ENCODE measurements at regions not wholly inside any gene's neighbourhood (a gene's known extent, or its start where the extent isn't known, plus 50 kb on each side); places are given as distances from the start of the nearest gene placed in this dataset.

DNA sequence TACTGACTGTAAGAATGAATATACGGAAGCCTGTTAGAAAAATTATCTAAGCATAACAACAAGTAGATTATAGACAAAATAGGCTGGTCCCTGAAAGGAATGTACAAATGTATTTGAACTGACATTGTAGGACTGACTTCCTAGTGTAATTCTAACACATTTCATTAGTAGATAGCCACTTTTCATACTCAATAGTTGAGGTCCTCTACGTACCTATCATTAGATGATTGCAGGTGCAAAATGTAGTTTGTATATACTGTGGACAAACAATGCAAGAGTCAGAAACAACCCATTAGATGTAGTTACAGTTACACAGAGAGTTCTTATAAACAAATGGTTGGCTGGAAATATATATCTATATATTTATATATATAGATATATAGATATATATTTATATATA is 402.3 kb upstream of the SLITRK6 start:
- DNase-seq, result no peak
- Histone ChIP-seq H3K9me3 (no peaks in the 10 kb centered on the region), H3K4me1 (no peaks in the 10 kb centered on the region), H3K36me3 (no peaks in the 10 kb centered on the region), H3K27me3 (no peaks in the 10 kb centered on the region), H3K27ac (no peak overlapping the region), H3K4me3 (replicated peaks in 1 of 3) (no peak overlapping the region)
- TF ChIP-seq, protein P1, sequence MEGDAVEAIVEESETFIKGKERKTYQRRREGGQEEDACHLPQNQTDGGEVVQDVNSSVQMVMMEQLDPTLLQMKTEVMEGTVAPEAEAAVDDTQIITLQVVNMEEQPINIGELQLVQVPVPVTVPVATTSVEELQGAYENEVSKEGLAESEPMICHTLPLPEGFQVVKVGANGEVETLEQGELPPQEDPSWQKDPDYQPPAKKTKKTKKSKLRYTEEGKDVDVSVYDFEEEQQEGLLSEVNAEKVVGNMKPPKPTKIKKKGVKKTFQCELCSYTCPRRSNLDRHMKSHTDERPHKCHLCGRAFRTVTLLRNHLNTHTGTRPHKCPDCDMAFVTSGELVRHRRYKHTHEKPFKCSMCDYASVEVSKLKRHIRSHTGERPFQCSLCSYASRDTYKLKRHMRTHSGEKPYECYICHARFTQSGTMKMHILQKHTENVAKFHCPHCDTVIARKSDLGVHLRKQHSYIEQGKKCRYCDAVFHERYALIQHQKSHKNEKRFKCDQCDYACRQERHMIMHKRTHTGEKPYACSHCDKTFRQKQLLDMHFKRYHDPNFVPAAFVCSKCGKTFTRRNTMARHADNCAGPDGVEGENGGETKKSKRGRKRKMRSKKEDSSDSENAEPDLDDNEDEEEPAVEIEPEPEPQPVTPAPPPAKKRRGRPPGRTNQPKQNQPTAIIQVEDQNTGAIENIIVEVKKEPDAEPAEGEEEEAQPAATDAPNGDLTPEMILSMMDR (IDR thresholded peaks at IDR 0.05), result no peak
- no peak for TF ChIP-seq POLR2A (IDR thresholded peaks at IDR 0.05)
- intact Hi-C loops (cut with DNase I), result no loop called here
- WGBS, 2 donors, result 44% methylated on average over 2 of the region's 2 CpGs

- WGBS, 2 donors, result 62 to 63% methylated on average over 1 of the region's 1 CpG
- intact Hi-C loops (cut with DNase I), result no loop called here
- TF ChIP-seq, protein P1 (IDR thresholded peaks at IDR 0.05), result no peak
- no peak for TF ChIP-seq POLR2A (IDR thresholded peaks at IDR 0.05)
Measured at GRCh38 chr13:86193281-86193680, 394.1 kb upstream of the SLITRK6 start.

GRCh38 chr13:86188170-86188569 is 389.0 kb upstream of the SLITRK6 start:
- 89 to 95% methylated on average over 4 of the region's 4 CpGs for WGBS, 2 donors
- Histone ChIP-seq H3K27ac (no peak overlapping the region), H3K4me1 (no peaks in the 10 kb centered on the region), H3K9me3 (no peaks in the 10 kb centered on the region), H3K27me3 (no peaks in the 10 kb centered on the region), H3K36me3 (no peaks in the 10 kb centered on the region), H3K4me3 (replicated peaks in 1 of 3) (no peak overlapping the region)
- DNase-seq, result no peak
- no peak for TF ChIP-seq POLR2A (IDR thresholded peaks at IDR 0.05)
- TF ChIP-seq, protein P1 (IDR thresholded peaks at IDR 0.05), result no peak
- intact Hi-C loops (cut with DNase I), result no loop called here

More at GRCh38 chr13:86193281-86193680, 394.1 kb upstream of the SLITRK6 start:
- H3K4me1 ChIP-seq, result no peaks in the 10 kb centered on the region
- H3K9me3 ChIP-seq, result no peaks in the 10 kb centered on the region
- H3K36me3 ChIP-seq, result no peaks in the 10 kb centered on the region
- H3K27ac ChIP-seq, result no peak overlapping the region
- no peak for DNase-seq
- no peak overlapping the region for H3K4me3 ChIP-seq (replicated peaks in 1 of 3)
- H3K27me3 ChIP-seq, result no peaks in the 10 kb centered on the region

DNA sequence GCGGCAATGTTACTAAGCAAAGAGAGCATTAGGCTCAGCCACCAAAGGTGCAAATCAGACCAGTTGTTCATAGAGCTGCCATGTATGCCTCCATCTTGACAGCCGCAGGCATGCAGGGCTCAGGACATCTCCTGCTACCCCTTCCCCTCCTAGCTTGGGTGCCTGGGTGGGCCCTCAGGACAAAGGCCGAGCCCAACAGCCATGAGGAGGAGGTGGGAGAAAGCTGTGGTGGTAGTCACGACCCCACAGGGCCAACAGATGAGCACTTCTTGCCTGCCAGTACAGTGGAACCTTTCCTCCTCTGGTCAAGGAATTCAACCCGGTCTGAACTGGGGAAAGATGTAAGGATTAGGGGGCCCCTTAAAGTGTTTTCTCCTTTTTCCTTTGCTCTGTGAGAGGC is 386.4 kb upstream of the SLITRK6 start:
- 81 to 84% methylated on average over 5 of the region's 5 CpGs for WGBS, 2 donors

DNA sequence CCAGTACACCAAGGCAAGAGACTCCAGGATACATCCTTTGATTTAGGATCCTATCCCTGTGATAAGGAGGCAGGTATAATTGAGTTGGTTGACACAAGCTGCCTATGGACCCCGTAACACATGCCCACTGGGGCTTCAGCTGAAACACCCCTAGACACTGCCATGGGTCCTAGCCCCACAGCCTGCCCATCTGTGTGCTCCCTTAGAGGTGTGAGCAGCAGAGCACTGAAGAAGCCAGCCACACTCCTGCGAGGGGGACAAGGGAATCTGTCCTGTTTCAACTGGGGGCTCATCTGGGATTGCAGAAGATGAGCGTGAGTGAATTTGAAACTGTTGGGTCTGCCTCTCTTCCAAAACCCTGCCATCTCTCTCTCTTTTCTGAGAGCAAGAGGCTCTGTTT is 385.9 kb upstream of the SLITRK6 start:
- intact Hi-C loops (cut with DNase I), result no loop called here
- Histone ChIP-seq H3K4me3 (replicated peaks in 1 of 3) (no peak overlapping the region), H3K27ac (no peak overlapping the region), H3K27me3 (no peaks in the 10 kb centered on the region), H3K36me3 (no peaks in the 10 kb centered on the region), H3K4me1 (no peaks in the 10 kb centered on the region), H3K9me3 (no peaks in the 10 kb centered on the region)
- no peak for DNase-seq
- 84 to 94% methylated on average over 3 of the region's 3 CpGs for WGBS, 2 donors
- TF ChIP-seq POLR2A (IDR thresholded peaks at IDR 0.05), result no peak
- TF ChIP-seq, protein P1 (IDR thresholded peaks at IDR 0.05), result no peak

More for the DNA sequence above, 386.4 kb upstream of the SLITRK6 start:
- Histone ChIP-seq H3K27me3 (no peaks in the 10 kb centered on the region), H3K27ac (no peak overlapping the region), H3K4me3 (replicated peaks in 1 of 3) (no peak overlapping the region), H3K4me1 (no peaks in the 10 kb centered on the region), H3K36me3 (no peaks in the 10 kb centered on the region), H3K9me3 (no peaks in the 10 kb centered on the region)
- no peak for TF ChIP-seq POLR2A (IDR thresholded peaks at IDR 0.05)
- TF ChIP-seq, protein P1 (IDR thresholded peaks at IDR 0.05), result no peak
- no peak for DNase-seq
- intact Hi-C loops (cut with DNase I), result no loop called here

Data from thyroid gland (tissue), 4 donors.